Tibial nerve (tissue), 4 donors: ENCODE measurements at regions not wholly inside any gene's neighbourhood (a gene's known extent, or its start where the extent isn't known, plus 50 kb on each side); places are given as distances from the start of the nearest gene placed in this dataset.

ENCODE experiments used
- DNase-seq, 2 donors: peaks; one replicate each; pipeline ENCODE4 v3.0.0-alpha.2; 2019; ENCODE audit warnings: low spot score in 2 of 2
- H3K27ac ChIP-seq, 4 donors: fragments of 200-600 bp; sonication (generic) in 3 of 4; one replicate each; pipeline ENCODE4 v1.5.1; 2017 to 2019; ENCODE audit warnings: mild to moderate bottlenecking in 1 of 4
- H3K27me3 ChIP-seq, 2 donors: fragments of 200-600 bp; sonication (generic) in 1 of 2; one replicate each; pipeline versions ENCODE4 v1.5.1 to v1.6.0; 2017 to 2019
- H3K36me3 ChIP-seq, 3 donors: fragments of 200-600 bp; sonication (generic); one replicate each; pipeline ENCODE4 v1.5.1; 2018 to 2019
- H3K4me1 ChIP-seq, 4 donors: fragments of 200-600 bp; sonication (generic) in 3 of 4; one replicate each; pipeline ENCODE4 v1.5.1; 2017 to 2019
- H3K4me3 ChIP-seq, 4 donors: fragments of 200-600 bp; sonication (generic) in 3 of 4; one replicate each; pipeline ENCODE4 v1.5.1; 2017 to 2019; ENCODE audit warnings: mild to moderate bottlenecking in 1 of 4, moderate library complexity in 1 of 4
- H3K9me3 ChIP-seq, 4 donors: fragments of 200-600 bp; sonication (generic) in 3 of 4; one replicate each; pipeline ENCODE4 v1.5.1; 2017 to 2019
- EP300 ChIP-seq, 2 donors: sonication (generic); formaldehyde crosslinking; IDR thresholded peaks; one replicate each; pipeline ENCODE4 v1.6.1; 2017; ENCODE audit warnings: antibody characterized with exemption in 2 of 2, mild to moderate bottlenecking in 1 of 2
- POLR2A ChIP-seq, 2 donors: fragments of 450-650 bp; IDR thresholded peaks; one replicate each; pipeline ENCODE4 v1.6.1; 2017; ENCODE audit warnings: antibody characterized with exemption in 2 of 2, mild to moderate bottlenecking in 2 of 2, moderate library complexity in 2 of 2
- WGBS, 2 donors: methylation state at CpG; one replicate each; pipeline ENCODE4 v1.1.5; 2018; 5-methylcytosine and 5-hydroxymethylcytosine counted together
- TF ChIP-seq, protein P1 (sequence below), 5 experiments: fragments of 200-600 bp in 3 of 5; fragments of 450-650 bp in 2 of 5; sonication (generic) in 3 of 5; IDR thresholded peaks; one replicate each; pipeline ENCODE4 v1.5.1; 2016 to 2019; ENCODE audit warnings: antibody characterized with exemption in 5 of 5, mild to moderate bottlenecking in 3 of 5, moderate library complexity in 2 of 5

DNA sequence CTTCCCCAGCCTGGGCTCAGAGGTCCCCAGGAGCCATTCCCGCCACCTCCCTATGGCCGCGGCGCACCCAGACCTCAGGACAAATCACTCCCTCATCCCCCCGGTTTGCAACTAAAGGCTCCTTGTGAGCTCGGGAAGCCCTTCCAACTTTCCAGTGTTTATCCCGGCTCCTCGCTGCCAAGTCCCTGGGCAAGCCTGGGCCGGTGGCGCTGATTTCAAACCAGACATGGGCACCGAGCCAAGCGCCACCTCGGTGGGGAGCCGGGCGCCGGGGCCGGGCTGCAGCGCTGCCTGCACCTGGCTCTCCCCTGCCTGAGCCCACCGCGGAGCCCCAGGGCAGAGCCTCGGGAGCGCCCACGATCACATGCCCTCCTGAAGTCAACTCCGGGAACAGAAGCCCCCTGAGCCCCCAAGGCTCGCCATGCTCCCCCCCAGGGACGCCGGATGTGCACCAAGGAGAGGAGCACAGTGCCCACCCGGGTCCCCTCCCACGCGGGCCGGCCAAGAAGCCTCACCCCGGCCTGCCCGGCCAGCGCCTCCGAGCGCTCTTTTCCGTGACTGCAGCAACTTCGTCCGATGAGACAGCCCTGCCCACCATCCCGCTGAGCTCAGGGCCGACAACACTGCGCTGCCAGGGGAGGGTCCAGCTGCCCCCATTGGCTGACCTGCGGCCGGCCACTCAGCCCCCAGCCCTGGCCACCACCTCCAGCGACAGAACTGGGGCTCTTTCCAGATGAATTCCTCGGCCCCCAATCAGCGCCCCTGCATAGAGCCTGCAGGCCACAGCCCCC lies 50.0 kb downstream of the NCOR2 start:
- peaks cover 5 to 93% (median 73%) of the 10 kb centered on the region in 4 donors for H3K4me1 ChIP-seq
- 10 to 13% methylated on average over 17 to 45 of the region's 47 CpGs for WGBS, 2 donors
- DNase-seq = peak; percentile 50 to 57

DNA sequence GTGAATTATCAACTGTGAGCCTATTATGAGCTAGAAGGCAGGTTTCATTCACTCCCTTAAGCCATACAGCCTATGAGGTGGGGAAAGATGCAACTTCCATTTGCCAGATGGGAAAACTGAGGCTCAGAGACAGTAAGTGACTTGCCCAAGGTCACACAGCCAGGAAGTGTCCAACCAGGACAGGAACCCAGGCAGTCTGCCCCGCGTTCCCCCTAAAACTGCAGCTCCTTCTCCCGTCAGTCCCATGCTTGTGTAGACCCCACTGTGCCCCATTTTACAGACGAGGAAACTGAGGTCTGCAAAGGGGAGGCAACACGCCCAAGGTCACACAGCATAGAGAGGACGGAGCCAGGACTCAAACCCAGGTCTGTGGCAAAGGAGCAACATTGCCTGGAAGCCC lies 50.6 kb downstream of the NCOR2 start:
- peak overlapping the region; percentile 92 to 99 (median 94) for H3K27ac ChIP-seq
- no peak for DNase-seq
- H3K36me3 ChIP-seq = peaks cover 0 to 3% (median 0%) of the 10 kb centered on the region in 3 donors
- 33 to 36% methylated on average over 6 of the region's 6 CpGs for WGBS, 2 donors
- H3K9me3 ChIP-seq = no peaks in the 10 kb centered on the region
- no peaks in the 10 kb centered on the region for H3K27me3 ChIP-seq
- TF ChIP-seq EP300 (IDR thresholded peaks at IDR 0.05) = no peak
- TF ChIP-seq, protein P1, sequence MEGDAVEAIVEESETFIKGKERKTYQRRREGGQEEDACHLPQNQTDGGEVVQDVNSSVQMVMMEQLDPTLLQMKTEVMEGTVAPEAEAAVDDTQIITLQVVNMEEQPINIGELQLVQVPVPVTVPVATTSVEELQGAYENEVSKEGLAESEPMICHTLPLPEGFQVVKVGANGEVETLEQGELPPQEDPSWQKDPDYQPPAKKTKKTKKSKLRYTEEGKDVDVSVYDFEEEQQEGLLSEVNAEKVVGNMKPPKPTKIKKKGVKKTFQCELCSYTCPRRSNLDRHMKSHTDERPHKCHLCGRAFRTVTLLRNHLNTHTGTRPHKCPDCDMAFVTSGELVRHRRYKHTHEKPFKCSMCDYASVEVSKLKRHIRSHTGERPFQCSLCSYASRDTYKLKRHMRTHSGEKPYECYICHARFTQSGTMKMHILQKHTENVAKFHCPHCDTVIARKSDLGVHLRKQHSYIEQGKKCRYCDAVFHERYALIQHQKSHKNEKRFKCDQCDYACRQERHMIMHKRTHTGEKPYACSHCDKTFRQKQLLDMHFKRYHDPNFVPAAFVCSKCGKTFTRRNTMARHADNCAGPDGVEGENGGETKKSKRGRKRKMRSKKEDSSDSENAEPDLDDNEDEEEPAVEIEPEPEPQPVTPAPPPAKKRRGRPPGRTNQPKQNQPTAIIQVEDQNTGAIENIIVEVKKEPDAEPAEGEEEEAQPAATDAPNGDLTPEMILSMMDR (IDR thresholded peaks at IDR 0.05) = no peak
- TF ChIP-seq POLR2A (IDR thresholded peaks at IDR 0.05) = no peak
- peaks cover 6 to 98% (median 74%) of the 10 kb centered on the region in 4 donors for H3K4me1 ChIP-seq
- H3K4me3 ChIP-seq = peak overlapping the region; percentile 24 to 62 (median 40)

More for the DNA sequence above, 50.0 kb downstream of the NCOR2 start:
- peaks cover 0 to 5% (median 0%) of the 10 kb centered on the region in 3 donors for H3K36me3 ChIP-seq
- no peaks in the 10 kb centered on the region for H3K9me3 ChIP-seq
- no peaks in the 10 kb centered on the region for H3K27me3 ChIP-seq
- H3K4me3 ChIP-seq = peak overlapping the region; percentile 24 to 62 (median 40)
- H3K27ac ChIP-seq = peak overlapping the region; percentile 92 to 99 (median 94)
- TF ChIP-seq POLR2A (IDR thresholded peaks at IDR 0.05) (no peak), EP300 (IDR thresholded peaks at IDR 0.05) (peak in 1 of 2 donors; percentile 76)

DNA sequence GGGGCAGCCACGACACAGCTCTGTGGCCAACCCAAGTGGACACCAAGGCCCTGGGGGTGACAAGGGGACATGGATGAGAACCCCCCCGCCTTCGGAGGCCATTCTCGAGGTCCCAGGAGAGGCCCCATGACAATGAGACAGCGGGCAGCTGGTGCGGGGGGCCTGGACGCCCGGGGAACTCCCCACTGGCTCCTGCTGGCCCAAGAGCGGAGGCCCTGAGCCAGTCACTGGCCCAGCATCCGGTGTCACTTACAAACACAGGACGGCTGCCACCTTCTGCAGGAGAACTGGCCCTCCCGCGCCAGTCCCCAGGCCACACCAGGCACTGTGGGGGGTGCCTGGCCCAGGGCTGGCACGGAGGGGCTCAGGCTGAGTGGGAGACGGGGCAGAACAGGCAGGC lies 51.4 kb downstream of the NCOR2 start:
- TF ChIP-seq POLR2A (IDR thresholded peaks at IDR 0.05) = no peak
- TF ChIP-seq, protein P1 (IDR thresholded peaks at IDR 0.05) = no peak
- no peak for TF ChIP-seq EP300 (IDR thresholded peaks at IDR 0.05)
- no peaks in the 10 kb centered on the region for H3K9me3 ChIP-seq
- WGBS, 2 donors = 31 to 56% methylated on average over 10 to 14 of the region's 15 CpGs
- H3K36me3 ChIP-seq = no peaks in the 10 kb centered on the region
- peaks cover 6 to 99% (median 78%) of the 10 kb centered on the region in 4 donors for H3K4me1 ChIP-seq
- H3K4me3 ChIP-seq = peak overlapping the region in 2 of 4 donors; percentile 24 to 62
- H3K27me3 ChIP-seq = no peaks in the 10 kb centered on the region
- DNase-seq = no peak
- H3K27ac ChIP-seq = peak overlapping the region; percentile 92 to 99 (median 94)

DNA sequence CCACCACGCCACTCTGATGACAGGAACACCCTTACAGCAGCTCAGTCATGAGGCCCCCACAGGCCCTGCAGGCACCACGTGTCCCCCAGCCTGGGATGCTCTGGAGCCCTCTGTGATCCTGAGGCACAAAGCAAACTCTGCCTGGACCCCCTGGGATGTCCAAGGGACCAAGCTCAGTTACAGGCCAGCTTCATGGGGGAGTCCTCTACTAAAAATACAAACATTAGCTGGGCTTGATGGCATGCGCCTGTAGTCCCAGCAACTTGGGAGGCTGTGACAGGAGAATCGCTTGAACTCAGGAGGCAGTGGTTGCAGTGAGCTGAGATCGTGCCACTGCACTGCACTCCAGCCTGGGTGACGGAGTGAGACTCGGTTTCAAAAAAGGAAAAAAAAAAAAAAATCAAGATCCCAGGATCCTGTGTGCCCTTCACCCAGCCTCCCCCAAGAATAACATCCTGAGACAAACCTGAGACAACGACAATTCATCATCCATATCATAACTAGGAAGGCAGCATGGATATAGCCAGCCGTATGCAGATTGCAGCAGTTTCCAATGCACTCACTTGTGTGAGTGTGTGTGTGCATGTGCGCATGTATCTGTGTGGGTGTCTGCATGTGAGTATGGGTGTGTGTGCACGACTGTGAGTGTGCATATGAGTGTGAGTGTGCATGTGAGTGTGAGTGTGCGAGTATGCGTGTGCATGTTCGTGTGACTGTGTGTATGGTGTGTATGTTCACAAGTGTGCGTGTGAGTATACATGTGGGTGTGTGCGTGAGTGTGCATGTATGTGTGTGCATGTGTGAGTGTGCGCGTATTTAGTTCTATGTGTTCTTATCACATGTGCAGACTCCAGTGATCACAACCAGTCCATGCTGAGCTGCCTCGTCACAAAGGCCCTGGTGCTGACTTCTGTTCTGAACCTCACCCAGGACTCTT lies 52.1 kb downstream of the NCOR2 start:
- peaks cover 10 to 99% (median 78%) of the 10 kb centered on the region in 4 donors for H3K4me1 ChIP-seq
- H3K36me3 ChIP-seq = no peaks in the 10 kb centered on the region
- no peaks in the 10 kb centered on the region for H3K27me3 ChIP-seq
- H3K27ac ChIP-seq = peak overlapping the region; percentile 92 to 99 (median 95)
- no peak for DNase-seq
- H3K9me3 ChIP-seq = no peaks in the 10 kb centered on the region
- TF ChIP-seq, protein P1 (IDR thresholded peaks at IDR 0.05) = no peak
- no peak for TF ChIP-seq POLR2A (IDR thresholded peaks at IDR 0.05)
- TF ChIP-seq EP300 (IDR thresholded peaks at IDR 0.05) = no peak
- 70% methylated on average over 19 of the region's 19 CpGs for WGBS, 2 donors
- H3K4me3 ChIP-seq = no peak overlapping the region

DNA sequence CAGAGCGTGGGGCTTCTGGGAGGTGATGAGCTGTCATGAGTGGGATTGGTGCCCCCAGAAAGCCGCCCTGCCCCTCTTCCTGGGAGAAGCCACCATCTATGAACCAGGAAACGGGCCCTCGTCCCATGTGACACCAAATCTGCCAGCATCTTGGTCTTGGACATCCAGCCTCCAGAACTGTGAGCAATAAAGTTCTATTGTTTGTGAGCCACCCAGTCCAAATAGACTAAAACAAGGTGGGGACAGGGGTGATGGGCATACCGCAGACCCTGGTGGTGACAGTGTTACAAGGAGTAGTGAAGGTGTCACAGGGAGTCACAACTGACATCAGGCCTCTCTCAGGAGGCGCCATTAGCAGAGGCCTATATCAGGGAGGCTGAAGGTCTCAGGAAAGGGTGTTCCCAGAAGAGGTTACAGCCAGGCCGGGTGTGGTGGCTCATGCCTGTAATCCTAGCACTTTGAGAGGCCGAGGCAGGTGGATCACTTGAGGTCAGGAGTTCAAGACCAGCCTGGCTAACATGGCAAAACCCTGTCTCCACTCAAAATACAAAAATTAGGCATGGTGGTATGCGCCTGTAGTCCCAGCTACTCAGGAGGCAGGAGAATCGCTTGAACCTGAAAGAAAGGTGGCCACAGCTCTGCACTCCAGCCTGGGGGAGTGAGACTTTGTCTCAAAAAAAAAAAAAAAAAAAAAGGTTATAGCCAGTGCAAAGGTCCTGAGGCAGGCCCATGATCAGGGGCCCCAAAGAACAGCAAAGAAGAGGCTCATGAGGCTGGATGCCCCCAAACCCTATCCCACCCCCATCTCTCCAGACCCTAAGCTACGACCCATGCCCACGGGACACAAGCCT lies 53.0 kb downstream of the NCOR2 start:
- no peak for TF ChIP-seq POLR2A (IDR thresholded peaks at IDR 0.05)
- TF ChIP-seq, protein P1 (IDR thresholded peaks at IDR 0.05) = no peak
- no peak for TF ChIP-seq EP300 (IDR thresholded peaks at IDR 0.05)
- Histone ChIP-seq H3K4me1 (peaks cover 13 to 99% (median 78%) of the 10 kb centered on the region in 4 donors), H3K27me3 (no peaks in the 10 kb centered on the region), H3K4me3 (no peak overlapping the region), H3K27ac (peak overlapping the region in 3 of 4 donors; percentile 57 to 99 (median 95)), H3K36me3 (no peaks in the 10 kb centered on the region), H3K9me3 (no peaks in the 10 kb centered on the region)
- 76 to 77% methylated on average over 11 to 12 of the region's 12 CpGs for WGBS, 2 donors
- no peak for DNase-seq
